ENCODE measurements at regions not wholly inside any gene's neighbourhood (a gene's known extent, or its start where the extent isn't known, plus 50 kb on each side); places are given as distances from the start of the nearest gene placed in this dataset.
"Not testable (repeated sequence)": the region's sequence is repeated elsewhere in the genome, so short reads cannot be mapped to it uniquely, and the experiment has no call there.

DNA sequence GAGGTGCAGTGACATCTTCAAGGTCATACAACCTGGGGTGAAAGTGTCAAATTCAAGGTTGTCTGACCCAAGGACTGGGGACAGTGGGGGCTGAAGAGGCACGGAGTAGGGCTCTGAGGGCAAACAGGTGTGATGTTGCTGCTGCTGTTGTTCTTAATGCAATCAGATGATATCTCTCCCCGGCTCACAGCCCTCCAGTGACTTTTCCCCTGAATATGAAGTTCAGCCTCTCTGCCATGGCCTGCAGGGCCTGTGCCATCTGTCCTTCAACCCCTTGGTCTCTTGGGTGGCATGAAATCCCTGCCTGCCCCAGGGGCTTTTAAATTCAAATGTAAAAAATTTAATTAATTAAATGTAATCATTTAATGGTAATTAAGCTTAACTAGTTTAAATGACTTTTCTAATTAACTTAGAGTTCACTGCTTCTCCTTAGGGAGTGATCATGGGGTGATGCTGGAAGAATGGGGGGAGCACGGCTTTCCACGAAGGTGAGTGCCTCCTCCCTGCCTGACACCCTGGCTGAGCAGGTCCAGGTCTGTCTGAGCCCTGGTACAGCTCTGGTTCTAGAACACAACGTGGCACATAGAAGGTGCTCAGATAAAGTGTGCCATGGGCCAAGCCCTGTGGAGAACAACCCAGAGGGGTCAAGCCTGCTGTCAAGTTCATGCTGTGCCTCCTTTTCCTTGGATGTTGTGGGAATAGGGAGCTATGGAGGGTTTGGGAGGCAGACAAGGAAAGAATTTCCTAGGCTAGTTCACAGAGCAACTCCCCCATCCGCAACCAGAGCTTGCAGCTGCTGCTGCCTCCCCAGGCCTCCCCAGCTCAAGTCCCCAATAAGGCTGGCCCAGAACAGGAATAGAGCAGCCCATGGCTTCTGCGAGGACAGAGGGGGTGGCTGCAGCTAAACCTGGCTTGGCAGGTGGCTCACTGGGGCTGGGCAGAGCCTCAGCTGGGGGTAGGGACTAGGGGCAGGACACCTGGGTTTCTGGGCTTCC lies 75.1 kb downstream of the KCNJ18 start:
- POLR2A ChIA-PET; CTCF ChIA-PET; H3K9me3 ChIP-seq; H3K4me1 ChIP-seq; H3K4me2 ChIP-seq; FAIRE-seq; ATAC-seq; H3K27ac ChIP-seq; DNase-seq (ENCODE audit: low read depth in 1 of 2, low spot score in 1 of 2); H3K4me3 ChIP-seq: not testable (repeated sequence)
- WGBS (ENCODE audit: missing lambda C conversion rate), result 49% methylated on average over 7 of the region's 7 CpGs

GRCh38 chr17:21768244-21768643 lies 75.9 kb downstream of the KCNJ18 start:
- DNase-seq (ENCODE audit: low read depth in 1 of 2, low spot score in 1 of 2); ATAC-seq; H3K4me2 ChIP-seq; CTCF ChIA-PET; H3K4me3 ChIP-seq; POLR2A ChIA-PET; H3K4me1 ChIP-seq; FAIRE-seq; H3K9me3 ChIP-seq; H3K27ac ChIP-seq: not testable (repeated sequence)
- WGBS (ENCODE audit: missing lambda C conversion rate), result 36% methylated on average over 6 of the region's 6 CpGs
- TF ChIP-seq ZFP36 (IDR thresholded peaks at IDR 0.05; ENCODE audit: borderline replicate concordance, partially characterized antibody), result peak; percentile 36

- 60% methylated on average over 13 of the region's 13 CpGs for WGBS (ENCODE audit: missing lambda C conversion rate)
- FAIRE-seq; POLR2A ChIA-PET; ATAC-seq; H3K9me3 ChIP-seq; H3K4me1 ChIP-seq; H3K4me2 ChIP-seq; H3K27ac ChIP-seq; H3K4me3 ChIP-seq; DNase-seq (ENCODE audit: low read depth in 1 of 2, low spot score in 1 of 2); CTCF ChIA-PET: not testable (repeated sequence)
Observed at GRCh38 chr17:21768729-21769462, 76.6 kb downstream of the KCNJ18 start.

DNA sequence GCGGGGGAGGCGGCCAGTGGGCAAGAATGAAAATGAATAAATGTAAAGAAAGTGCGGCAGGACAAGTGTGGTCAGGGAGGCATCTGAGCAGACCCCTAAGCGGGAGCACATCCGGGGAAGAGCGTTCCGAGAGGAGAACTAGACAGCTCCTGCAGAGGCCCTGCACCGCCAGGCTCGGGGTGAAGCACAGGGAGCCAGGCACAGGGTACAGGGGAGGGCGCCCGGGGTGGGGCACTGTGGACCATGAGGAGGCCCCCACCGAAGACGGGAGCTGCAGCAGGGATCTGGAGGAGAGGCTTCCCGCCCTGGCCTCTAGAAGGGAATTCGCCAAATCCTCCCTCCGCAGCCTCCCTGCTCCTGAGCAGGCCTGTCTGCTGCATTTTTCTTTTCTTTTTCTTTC lies 77.5 kb downstream of the KCNJ18 start:
- 88% methylated on average over 16 of the region's 16 CpGs for WGBS (ENCODE audit: missing lambda C conversion rate)
- POLR2A ChIA-PET; DNase-seq (ENCODE audit: low read depth in 1 of 2, low spot score in 1 of 2); FAIRE-seq; H3K4me3 ChIP-seq; ATAC-seq; H3K4me1 ChIP-seq; H3K4me2 ChIP-seq; H3K27ac ChIP-seq; H3K9me3 ChIP-seq; CTCF ChIA-PET: not testable (repeated sequence)

GRCh38 chr17:21770466-21771446 lies 78.4 kb downstream of the KCNJ18 start:
- Histone ChIP-seq H3K4me2 (peak overlapping the region; percentile 60; the same call in 2 of the 3 replicates), H3K27ac (peak overlapping the region in 1 of 2 experiments; percentile 62; a peak in 1 of 6 replicates)
- CTCF ChIA-PET; FAIRE-seq; H3K4me1 ChIP-seq; POLR2A ChIA-PET; H3K4me3 ChIP-seq; DNase-seq (ENCODE audit: low read depth in 1 of 2, low spot score in 1 of 2); H3K9me3 ChIP-seq: not testable (repeated sequence)
- peak; percentile 71 to 93 for ATAC-seq
- 75% methylated on average over 33 of the region's 70 CpGs for WGBS (ENCODE audit: missing lambda C conversion rate)

DNA sequence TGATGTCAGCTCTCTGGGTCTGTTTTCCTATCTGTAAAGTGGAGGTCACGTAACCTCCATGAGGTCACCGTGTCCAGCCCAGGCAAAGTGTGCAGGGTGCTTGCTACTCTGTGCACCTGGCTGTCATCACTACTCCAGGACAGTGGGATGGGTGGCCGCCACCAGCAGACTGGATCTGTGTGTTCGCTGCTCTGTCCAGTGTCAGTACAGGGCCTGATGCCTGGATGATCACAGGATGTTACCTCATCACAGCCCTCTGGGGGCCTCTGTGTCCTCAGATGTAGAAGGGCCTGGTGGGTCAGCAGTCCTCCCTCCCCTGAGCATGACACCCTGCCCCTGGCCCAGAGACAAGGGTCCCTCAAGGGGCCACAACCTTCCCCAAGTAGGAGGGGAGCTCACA lies 80.0 kb downstream of the KCNJ18 start:
- ATAC-seq, result no peak
- CTCF ChIA-PET, result interaction anchor here (1.2 kb wide), 1 partner anchor 316 kb away, joined by 3 read pairs; no protein-coding TSS in a partner anchor
- 61% methylated on average over 4 of the region's 4 CpGs for WGBS (ENCODE audit: missing lambda C conversion rate)
- POLR2A ChIA-PET, result no interaction called here
- no peak overlapping the region for H3K4me3 ChIP-seq
- no peak for TF ChIP-seq ZC3H11A (IDR thresholded peaks at IDR 0.05)
- TF ChIP-seq POLR2A (IDR thresholded peaks at IDR 0.05; ENCODE audit: low read length), result no peak
- TF ChIP-seq, protein P1, sequence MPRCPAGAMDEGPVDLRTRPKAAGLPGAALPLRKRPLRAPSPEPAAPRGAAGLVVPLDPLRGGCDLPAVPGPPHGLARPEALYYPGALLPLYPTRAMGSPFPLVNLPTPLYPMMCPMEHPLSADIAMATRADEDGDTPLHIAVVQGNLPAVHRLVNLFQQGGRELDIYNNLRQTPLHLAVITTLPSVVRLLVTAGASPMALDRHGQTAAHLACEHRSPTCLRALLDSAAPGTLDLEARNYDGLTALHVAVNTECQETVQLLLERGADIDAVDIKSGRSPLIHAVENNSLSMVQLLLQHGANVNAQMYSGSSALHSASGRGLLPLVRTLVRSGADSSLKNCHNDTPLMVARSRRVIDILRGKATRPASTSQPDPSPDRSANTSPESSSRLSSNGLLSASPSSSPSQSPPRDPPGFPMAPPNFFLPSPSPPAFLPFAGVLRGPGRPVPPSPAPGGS (IDR thresholded peaks at IDR 0.05), result no peak
- no peak for TF ChIP-seq RAD21 (conservative IDR thresholded peaks at IDR 0.05 in 1 of 2, IDR thresholded peaks at IDR 0.05 in 1 of 2)
- no peak for TF ChIP-seq ZNF302 (CRISPR knock-in tag; IDR thresholded peaks at IDR 0.05)
- no peak for TF ChIP-seq POLR2AphosphoS2 (conservative IDR thresholded peaks at IDR 0.05; ENCODE audit: low read length)
- no peak for TF ChIP-seq TP53 (CRISPR knock-in tag; IDR thresholded peaks at IDR 0.05)
- TF ChIP-seq PHF8 (IDR thresholded peaks at IDR 0.05; ENCODE audit: borderline replicate concordance, low read depth), result no peak
- no peak for DNase-seq (ENCODE audit: low read depth in 1 of 2, low spot score in 1 of 2)
- FAIRE-seq, result no peak
- H3K9me3 ChIP-seq, result no peaks in the 10 kb centered on the region
- no peak overlapping the region for H3K4me2 ChIP-seq
- no peaks in the 10 kb centered on the region for H3K4me1 ChIP-seq
- H3K27ac ChIP-seq, result no peak overlapping the region

DNA sequence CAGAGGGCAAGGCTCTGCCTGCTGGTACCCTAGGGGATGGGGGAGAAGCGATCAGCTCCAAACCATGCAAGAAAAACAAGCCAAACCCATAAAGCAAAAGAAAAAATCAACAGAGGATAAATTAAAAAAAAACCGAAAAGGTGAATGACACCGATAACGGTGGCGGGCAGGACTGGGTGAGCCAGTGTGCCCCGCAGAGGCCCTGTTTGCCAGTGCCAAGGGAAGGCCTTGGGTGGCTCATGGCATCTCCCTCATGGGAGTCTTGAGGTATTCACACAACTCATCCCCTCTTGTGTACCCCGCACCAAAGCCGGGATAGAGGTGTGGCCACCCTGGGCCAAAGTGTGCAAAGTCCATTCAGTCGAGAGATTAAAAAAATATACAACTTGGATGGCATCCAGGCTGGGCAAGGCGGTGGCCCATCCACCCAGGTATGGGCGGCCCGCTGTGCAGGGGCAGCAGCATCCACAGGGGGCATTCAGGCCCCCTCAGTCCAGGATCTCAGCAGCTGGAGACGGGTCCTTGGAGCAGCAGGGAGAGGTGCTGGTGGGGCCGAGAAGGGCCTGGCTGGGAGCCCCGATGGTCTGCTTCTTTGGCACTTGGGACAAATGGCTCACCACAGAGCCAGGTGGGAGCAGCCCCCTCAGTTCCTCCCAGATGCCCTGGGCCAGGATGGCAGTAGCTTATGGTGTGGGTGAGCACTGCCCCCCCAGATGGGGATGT lies 80.8 kb downstream of the KCNJ18 start:
- CTCF ChIA-PET, result interaction anchor here (1.2 kb wide), 1 partner anchor 316 kb away, joined by 3 read pairs; no protein-coding TSS in a partner anchor
- 54% methylated on average over 15 of the region's 15 CpGs for WGBS (ENCODE audit: missing lambda C conversion rate)
- FAIRE-seq; H3K4me3 ChIP-seq; H3K4me1 ChIP-seq; ATAC-seq; DNase-seq (ENCODE audit: low read depth in 1 of 2, low spot score in 1 of 2); H3K9me3 ChIP-seq; H3K27ac ChIP-seq; POLR2A ChIA-PET; H3K4me2 ChIP-seq: not testable (repeated sequence)
